ENCODE measurements at regions not wholly inside any gene's neighbourhood (a gene's known extent, or its start where the extent isn't known, plus 50 kb on each side); places are given as distances from the start of the nearest gene placed in this dataset.

DNA sequence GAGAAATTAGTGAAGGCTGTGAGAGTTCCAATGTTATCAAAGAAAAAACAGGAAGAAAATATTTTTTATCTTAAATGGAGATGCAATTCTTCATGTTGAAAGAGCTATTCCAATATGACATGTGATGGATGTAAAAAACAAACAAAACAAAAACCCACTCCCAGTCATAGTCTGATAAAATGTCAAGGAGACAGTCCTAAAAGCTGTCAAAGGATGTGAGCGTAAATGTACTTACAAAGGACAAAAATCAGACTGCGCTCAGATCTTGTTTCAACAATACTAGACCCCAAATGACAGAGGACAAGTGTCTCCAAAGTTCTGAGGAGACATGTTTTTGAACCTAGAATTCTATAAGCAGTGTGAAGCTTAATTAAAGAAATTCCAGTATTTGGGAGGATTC, 265.8 kb downstream of the PLPP3 start:
- no peak for DNase-seq (ENCODE audit: low read depth)

DNA sequence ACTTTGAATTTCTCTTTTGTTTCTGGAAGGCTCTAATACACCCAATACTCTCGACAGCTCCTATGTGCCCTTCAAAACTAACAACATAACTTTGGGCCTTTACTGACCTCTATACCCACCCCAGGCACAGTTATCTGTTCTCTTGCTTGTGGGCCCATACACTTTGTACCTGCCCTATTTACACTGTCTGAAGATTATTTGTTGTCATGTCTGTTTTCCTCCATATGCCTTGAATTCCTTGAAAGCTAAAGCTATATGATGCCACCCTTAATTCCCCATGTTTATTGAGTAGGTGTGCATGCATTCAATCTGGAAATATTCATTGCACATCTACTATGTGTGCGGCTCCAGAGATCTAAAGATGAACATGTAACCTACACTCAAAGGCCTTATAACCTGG, 267.6 kb downstream of the PLPP3 start:
- no peak for DNase-seq (ENCODE audit: low read depth)

DNA sequence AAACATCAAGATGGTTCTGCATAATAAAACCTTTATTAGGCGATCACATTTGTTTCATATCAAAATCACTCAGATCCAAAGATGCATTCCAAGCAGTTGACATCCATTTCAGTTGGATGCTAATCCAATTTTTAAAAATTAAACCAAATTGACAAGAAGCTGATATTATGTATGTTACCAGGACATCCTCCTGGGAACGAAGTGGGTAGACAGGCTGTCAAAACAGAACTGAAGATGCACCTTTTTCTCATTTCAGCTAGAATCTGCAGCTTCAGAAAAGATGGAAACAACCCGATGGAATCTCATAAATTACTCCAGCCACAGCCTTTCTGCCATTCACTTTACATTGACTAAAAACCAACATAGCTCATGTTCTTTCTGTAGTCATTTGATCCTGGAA, 268.4 kb downstream of the PLPP3 start:
- no peak for DNase-seq (ENCODE audit: low read depth)

DNA sequence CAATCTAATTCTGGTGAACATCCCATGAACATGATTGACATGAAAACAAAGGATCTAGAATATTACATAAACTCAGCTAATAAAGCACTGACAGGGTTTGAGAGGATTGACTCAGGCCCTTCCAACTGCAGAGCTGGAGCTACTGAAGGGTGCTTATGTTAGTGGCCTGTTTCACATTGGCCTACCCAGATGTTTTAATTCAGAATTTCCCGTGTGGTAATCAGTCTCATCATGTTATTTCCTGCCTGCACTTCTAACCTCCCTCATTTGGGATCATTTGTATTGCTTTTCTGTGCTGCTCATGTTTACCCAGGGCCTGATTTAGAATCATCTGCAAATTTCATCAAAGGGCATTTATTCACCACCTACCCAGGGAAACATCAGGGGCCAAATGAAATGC, 270.3 kb downstream of the PLPP3 start:
- DNase-seq (ENCODE audit: low read depth), result no peak

DNA sequence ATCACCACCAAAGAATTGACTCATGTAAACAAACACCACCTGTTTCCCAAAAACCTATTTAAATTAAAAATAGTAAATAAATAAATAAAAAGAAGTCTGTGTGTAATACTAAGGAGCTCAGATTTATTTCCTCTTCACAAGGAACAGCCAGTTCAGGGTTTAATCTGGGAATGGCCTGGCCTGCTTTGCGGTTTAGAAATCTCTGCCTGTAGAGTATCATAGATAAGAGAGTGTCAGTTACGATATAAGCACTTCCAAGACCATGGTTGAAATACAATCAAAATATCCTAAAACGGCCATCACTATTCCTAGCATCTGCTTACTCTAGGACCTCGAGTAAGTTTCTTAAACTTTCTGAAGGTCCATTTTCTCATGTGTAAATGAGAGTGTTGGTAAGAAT, 274.4 kb downstream of the PLPP3 start:
- no peak for DNase-seq (ENCODE audit: low read depth)

DNA sequence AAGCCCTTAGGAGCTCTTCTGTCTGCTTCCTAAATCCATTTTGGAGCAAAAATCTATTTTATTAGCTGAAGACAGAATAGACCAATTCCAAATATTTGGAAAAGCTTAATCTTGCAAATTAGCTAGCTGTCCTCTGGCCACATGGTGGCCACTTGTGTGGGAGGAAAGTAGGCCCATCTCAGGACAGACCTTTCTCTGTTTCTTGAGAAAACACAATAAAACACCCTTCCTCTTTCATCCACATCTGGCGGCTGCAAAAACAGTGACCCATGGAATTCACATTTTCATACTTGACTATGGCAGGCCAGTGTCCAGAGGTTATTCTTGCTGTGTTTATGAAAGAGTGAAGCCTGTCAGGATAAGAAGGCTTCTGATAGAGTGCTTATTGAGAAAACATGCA, 275.6 kb downstream of the PLPP3 start:
- no peak for DNase-seq (ENCODE audit: low read depth)

DNA sequence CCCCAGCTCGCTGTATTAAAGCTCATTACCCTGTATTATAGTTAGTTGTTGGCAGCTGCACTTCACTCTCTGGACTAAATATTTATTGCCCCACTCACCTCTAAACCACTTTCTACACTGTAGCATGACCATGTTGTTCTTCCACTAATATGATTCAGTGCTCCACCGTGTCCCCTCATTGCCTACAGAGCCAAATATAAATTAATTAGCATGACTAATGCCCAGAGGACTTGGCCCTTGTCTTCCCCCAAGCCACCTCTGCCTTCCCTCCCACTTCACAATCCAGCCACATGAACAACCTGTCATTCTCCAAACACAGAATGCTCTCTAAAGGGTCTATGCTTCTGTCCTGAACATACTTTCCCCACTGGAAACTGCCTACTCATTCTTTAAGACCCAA, 276.5 kb downstream of the PLPP3 start:
- DNase-seq (ENCODE audit: low read depth), result no peak

DNA sequence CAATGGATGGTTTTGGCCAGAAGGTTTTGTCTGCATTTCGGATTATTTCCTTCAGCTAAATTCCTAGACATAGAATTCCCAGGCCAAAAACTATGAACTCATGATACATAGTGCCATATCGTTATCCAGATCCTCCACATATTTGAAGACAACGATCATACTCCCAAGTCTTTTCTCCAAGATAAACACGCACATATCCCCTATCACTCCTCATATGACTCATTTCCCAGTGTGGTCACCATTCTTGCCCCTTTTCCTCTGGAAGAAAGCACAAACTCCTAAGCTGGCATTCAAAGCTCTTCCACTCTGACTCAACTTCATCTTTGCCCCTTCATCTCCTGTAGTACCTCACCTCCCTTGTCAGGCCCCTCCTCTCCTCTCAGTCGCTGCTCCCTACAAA, 277.6 kb downstream of the PLPP3 start:
- DNase-seq (ENCODE audit: low read depth), result peak; percentile 76

DNA sequence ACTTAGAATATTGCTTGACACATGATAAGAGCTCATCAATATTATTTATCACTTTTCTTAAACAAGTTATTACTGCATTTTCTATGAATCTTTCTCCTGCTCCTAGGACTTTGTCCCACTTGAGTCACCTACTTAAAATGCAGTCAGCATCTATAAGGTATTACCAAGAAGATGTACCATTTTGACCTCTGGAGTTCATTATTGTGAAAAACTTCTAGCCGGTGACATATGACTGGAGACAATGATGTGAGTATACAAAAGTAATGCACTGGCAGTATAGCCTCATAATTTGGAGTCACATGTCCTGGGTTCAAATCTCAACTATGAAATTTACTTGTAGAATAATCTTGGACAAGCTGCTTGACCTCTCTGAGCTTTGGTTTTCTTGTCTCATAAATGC, 278.5 kb downstream of the PLPP3 start:
- no peak for DNase-seq (ENCODE audit: low read depth)

DNA sequence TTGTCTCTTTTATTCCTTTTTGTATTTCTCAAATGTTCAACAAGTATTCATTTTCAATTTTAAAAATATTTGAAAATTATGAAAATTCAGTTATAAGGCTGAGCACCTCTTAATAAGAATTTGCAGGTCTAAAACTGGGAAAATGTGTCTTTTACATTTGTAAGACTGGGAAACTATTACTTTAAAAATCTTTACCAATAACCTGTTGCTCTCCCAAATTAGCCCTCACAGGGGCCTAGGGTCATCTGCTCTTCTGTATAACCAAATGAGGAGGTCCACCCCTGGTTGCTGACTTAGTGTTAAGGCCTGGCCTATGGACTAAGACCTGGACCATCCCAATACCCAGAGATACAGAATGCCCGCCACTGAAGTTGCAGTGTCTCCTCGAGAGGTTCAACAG, 280.5 kb downstream of the PLPP3 start:
- DNase-seq (ENCODE audit: low read depth), result no peak

DNA sequence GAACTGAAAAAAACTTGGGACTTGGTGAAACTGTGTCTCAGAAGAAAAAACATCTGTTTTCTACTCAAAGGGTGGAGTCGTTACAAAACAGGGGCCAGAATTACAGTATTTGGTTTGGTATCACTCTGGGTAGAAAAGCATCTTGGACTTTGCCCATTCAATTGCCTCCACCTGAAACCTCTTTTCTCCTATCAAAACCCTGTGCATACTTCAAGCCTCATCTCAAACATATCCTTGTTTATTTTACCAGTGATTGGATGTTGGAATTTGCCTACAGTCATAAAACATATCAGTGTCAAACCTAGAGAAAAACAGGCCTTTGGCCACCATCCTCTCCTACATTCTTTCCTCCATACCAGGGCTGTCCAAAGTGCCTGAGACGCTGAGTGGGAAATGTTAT, 281.5 kb downstream of the PLPP3 start:
- no peak for DNase-seq (ENCODE audit: low read depth)

DNA sequence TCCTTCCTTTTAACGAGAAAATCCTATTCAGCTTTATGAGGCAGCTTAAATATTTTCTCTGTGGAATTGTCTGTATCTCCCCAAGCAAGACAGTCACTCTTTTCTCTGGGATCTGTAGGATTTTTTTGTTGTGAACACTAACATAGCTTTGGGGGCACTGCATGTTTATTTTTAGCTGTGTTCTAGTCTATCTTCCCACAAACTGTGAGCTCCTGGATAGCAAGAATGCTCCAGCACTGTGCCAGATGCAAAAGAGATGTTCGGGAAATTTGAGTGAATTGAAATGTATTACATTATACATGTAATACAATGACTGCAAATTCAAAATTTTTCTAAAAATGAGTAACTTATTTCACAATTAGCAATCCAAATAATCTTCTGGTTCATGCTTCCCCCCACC, 282.2 kb downstream of the PLPP3 start:
- DNase-seq (ENCODE audit: low read depth), result no peak

DNA sequence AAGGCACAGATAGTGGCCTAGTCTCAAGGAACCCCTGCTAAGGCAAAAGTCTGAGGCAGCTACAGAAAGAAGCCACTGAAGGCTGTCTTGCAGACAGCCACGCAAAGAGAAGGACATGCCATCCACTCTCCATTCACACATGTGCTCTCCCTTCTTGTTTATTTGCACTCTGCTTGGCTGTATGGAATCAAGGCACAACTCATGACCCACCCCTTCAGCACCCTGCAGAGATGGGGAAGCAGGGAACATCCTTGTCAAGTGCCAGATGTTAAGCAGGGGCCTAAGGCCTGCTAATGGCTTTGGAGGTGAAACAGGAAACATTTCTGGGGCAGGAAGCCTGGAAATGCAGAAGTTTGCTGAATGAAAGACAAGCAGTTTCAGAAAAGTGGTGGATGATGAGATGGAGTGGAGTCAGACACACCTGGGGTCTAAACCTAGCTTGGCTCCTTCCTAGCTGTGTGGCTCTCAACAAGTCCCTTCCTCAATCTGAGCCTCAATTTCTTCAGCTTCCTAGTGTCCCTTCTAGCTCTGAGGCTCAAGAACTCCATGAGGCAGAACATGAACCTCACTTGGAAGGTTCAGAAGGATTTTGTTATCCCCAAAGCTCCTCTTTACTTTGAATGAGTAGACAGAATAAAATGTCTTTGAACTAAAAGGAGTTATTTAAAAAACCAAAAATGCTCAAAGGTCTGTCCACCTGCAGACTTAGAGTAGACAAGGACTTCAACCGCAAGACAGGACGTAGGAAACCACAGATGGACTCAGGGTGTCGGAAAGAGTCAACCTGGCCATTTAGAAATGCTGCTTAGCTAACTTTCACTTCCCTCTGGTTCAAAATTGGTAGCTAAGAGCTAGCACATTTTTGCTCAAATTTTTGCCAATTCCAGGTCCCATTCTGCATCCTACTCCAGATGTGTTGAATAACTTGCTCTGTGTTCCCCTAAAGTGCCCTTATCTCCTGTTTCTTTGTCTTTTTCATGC, 283.1 kb downstream of the PLPP3 start:
- no peak for DNase-seq (ENCODE audit: low read depth)

DNA sequence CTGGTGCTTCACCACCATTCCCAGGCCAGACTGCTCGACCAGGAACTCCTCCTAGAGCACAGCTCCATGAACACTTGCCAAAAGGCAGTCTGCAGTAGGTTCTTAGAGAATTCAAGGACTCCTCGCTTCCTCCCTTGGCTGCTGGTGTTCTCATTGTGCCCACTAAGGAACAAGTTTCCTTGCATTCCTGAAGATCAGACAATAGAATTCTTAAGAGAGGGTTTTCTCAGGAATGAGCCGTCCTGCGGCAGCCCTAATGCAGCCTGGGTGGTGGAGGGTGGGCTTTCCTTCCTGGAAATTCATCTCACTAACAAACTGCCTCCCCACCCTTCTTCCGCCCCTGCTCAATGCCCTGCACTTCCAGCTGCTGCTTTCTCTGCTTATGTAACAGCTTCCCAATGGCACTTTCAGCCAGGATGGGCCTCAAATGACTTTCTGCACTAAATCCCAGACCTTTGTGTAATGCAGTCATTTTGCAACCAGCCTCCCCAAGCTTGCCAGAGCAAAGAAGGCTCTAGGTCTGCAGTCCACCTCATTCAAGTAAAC, 287.9 kb downstream of the PLPP3 start:
- no peak for DNase-seq (ENCODE audit: low read depth)

DNA sequence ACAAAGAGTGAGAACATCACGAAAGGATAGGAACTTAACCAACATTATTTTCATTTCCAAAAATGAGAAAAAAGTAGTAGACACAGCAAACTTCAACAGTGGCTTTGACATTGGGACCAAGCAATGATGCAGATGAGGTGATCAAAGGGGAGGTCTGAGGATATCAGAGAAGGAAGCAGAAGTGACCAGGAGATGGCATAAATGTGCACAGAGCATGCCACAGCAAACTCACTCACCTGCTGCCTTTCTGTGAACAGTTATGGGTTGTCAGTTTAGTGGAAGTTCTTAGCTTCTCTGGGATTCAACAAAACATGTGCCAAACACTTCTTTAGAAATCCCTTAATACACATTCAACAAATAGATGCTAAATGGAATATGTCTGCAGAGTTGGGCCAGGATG, 290.1 kb downstream of the PLPP3 start:
- no peak for DNase-seq (ENCODE audit: low read depth)

DNA sequence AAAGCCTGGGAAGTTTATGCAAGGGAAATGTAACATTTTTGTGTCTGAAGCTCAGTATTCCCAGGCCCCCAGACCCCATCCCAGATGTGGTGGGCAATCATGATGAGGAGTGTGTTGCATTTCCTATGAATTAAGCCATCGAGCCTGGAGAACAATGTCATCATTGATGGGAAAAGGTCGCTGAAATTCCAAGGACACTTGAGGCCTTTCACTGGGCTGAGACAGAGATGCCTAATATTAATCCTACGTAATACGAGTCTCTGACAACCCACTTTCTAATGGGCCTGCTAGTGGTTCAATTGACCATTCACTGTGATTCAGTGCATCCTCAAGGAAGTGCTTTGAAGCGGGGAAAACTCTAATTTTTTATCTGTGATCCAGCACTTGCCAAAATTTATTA, 291.6 kb downstream of the PLPP3 start:
- DNase-seq (ENCODE audit: low read depth), result no peak

DNA sequence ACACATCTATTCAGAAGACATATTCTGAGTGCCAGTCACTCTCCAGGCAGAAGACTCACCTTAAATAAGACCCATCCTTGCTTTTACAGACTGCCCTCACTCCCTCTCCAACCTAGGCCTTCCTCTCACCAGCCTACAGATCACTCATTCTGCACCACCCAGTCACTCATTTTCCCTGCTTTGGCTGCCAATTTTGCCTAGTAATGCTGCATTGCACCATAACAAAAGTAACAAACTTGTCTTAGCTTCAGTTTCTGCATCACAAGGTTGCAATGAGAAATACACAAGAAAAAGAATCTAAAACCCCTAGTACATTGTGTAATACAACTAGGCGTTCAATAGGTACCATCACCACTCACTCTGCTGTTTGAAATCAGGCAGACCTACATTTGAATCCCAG, 292.4 kb downstream of the PLPP3 start:
- no peak for DNase-seq (ENCODE audit: low read depth)

DNA sequence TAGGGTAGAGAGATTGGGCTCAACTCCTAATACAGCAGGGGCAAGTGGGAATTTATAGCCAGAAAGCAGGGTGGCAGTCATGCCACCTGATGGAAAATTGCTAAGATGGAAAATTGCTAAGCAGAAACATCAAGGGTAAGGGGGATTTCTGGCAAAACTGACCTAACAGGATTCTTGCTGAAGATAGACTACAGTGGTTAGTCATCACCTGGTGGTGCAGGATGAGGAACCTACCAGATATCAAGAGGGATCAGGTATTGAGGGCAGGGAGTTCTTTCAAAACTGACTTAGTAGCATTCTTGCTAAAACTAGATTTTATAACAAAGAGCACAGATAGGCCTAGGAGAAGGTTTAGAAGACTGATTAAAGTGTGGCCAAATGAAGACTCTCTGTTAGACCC, 292.9 kb downstream of the PLPP3 start:
- DNase-seq (ENCODE audit: low read depth), result no peak

DNA sequence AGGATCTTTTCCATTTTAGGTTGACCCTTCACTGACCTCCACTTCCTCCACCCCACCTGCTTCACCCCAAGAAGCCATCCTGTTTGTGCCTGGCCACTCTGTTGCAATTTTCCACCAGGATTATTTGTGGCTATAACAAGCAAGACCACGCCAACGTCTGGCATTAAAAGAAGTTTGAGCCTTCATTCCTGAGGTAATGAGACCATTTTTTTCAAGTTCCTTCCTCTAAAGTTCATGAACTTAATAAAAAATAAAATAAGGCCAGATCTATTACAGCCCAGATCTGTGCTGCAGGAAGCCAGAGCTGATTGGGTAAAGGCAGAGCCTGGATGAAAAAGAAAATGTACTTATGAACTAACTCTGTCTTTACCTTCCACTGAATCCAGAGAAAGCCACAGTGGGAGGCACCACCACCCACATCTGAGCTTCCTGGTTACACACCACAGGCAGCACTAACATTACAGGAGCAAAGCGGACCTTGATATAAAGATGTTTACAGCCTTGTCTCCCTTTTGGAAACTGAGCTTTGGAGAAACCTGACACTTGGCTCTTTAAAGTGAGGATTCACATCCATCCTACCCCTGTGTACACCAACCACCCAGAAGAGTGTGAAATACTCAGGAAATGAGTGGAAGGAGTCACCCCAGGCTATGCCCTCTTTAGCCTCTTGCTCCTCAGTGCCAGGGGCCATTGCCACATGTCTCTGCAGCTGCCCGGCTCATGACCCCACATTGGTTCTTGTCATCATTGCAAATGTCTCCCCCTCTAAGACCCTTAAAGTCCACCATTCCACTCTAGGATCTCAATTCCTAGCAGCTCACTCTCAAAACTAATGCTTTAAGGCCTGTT, 293.6 kb downstream of the PLPP3 start:
- no peak for DNase-seq (ENCODE audit: low read depth)

DNA sequence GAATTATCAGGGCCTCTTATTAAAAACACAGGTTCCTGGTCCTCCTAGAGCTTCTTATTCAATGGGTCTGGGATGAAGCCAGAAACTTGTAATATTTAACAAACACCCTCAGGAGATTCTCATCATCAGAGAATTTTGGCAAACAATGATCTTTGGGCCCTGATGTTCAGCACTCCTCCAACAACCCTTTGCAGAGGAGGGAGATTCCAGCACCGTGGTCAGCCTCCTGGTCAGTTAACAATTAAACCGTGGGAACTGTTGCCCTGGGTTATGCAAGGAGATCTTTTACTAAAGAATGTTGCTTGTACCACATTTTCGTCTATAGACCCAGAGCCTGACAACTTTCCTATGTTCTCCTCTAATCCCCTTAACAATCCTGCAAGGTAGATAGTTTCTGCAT, 294.4 kb downstream of the PLPP3 start:
- no peak for DNase-seq (ENCODE audit: low read depth)

DNA sequence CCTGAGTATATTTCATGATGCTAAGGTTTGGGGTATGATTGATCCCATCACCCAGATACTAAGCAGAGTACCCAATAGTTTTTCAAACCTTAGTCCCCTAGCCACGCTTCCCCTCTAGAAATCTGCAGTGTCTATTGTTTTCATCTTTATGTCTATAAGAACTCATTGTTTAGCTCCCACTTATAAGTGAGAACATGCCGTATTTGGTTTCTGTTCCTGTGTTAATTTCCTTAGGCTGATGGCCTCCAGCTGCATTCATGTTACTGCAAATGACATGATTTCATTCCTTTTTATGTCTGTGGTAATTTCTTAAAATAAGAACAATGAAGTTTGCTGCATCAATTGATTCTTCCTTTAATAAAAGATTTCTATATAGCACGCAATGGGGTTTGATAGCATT, 301.3 kb downstream of the PLPP3 start:
- no peak for DNase-seq (ENCODE audit: low read depth)

DNA sequence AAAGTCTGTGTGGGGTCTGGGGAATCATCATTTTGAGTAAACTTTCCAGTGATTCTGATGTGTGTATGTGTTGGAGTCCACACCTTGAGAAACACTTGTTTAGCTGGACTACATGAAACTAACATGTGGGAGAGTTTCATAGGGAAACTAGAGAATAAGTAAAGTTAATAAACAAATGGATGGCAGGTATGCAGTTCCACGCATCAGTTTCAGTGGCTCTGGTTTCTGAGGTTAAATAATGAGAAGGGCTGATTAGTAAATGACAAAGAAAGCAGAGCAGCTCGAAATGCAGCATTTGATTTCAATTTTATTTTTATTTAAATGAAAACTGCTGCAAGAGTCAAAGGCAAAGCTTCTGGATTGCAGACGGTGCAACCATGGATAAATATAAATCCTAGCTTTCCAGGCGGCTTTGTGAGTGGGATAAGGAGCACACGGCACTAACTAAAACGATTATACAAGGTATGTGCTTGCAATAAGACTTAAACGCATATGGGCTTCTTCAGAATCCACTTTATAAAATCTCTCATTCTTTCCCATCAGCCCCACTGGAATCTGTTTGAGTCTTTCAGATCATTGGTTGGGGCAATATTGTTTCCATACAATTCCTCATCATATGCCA, 310.7 kb downstream of the PLPP3 start:
- no peak for DNase-seq (ENCODE audit: low read depth)

DNA sequence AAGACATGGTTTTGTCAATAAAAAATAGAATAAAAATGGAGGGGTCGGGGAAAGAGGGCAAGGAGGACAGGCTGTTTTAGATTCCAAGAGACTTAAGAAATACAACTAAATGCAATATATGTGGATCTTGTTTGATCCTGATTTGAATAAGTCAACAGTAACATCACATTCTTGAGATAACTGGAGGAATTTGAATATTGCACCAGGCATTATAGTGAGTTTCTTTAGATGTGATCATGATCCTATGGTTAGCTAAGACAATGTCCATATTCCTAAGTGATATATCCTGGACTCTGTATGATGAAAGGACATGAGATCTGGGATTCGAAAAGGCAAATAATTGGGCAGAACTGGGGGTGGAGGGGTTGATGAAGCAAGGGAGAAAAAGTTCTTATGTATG, 311.8 kb downstream of the PLPP3 start:
- DNase-seq (ENCODE audit: low read depth), result no peak
